MG63 (cell line): ENCODE measurements at regions not wholly inside any gene's neighbourhood (a gene's known extent, or its start where the extent isn't known, plus 50 kb on each side); places are given as distances from the start of the nearest gene placed in this dataset.
A peak's percentile ranks its signal among the peaks of the same experiment; 100 is the strongest.
"Not testable (repeated sequence)": the region's sequence is repeated elsewhere in the genome, so short reads cannot be mapped to it uniquely, and the experiment has no call there.

Source experiments
- DNase-seq: peaks from one replicate; pipeline ENCODE4 v3.0.0-alpha.2; 2020
- H3K27me3 ChIP-seq: fragments of 250-450 bp; sonication (Bioruptor Pico); 2 replicates; pipeline ENCODE4 v1.5.1; 2020; ENCODE audit warnings: mild to moderate bottlenecking, moderate library complexity
- H3K36me3 ChIP-seq: fragments of 250-450 bp; sonication (Bioruptor Pico); 2 replicates; pipeline ENCODE4 v1.5.1; 2020; ENCODE audit warnings: mild to moderate bottlenecking, moderate library complexity
- H3K4me3 ChIP-seq: fragments of 250-450 bp; sonication (Bioruptor Pico); 2 replicates; pipeline ENCODE4 v1.5.1; 2020; ENCODE audit warnings: mild to moderate bottlenecking, moderate library complexity
- H3K9me3 ChIP-seq: fragments of 250-450 bp; sonication (Bioruptor Pico); 2 replicates; pipeline ENCODE4 v1.5.1; 2020; ENCODE audit warnings: mild to moderate bottlenecking, moderate library complexity

- Histone ChIP-seq H3K36me3 (no peaks in the 10 kb centered on the region), H3K9me3 (no peaks in the 10 kb centered on the region), H3K27me3 (no peaks in the 10 kb centered on the region), H3K4me3 (no peak overlapping the region)
- DNase-seq = no peak
These were observed 355.4 kb upstream of the CTSO start for GRCh38 chr4:156309031-156309430.

GRCh38 chr4:156303708-156304107 lies 350.0 kb upstream of the CTSO start:
- Histone ChIP-seq H3K9me3 (no peaks in the 10 kb centered on the region), H3K27me3 (no peaks in the 10 kb centered on the region), H3K36me3 (no peaks in the 10 kb centered on the region), H3K4me3 (no peak overlapping the region)
- no peak for DNase-seq

- no peak overlapping the region for H3K4me3 ChIP-seq
- H3K27me3 ChIP-seq = no peaks in the 10 kb centered on the region
- H3K9me3 ChIP-seq = no peaks in the 10 kb centered on the region
- DNase-seq = peak; percentile 79
- H3K36me3 ChIP-seq = no peaks in the 10 kb centered on the region
These were observed 344.6 kb upstream of the CTSO start for GRCh38 chr4:156298230-156298629.

- Histone ChIP-seq H3K36me3 (no peaks in the 10 kb centered on the region), H3K4me3 (no peak overlapping the region), H3K27me3 (no peaks in the 10 kb centered on the region), H3K9me3 (no peaks in the 10 kb centered on the region)
- no peak for DNase-seq
These were observed 342.1 kb upstream of the CTSO start for GRCh38 chr4:156295676-156296195.

- Histone ChIP-seq H3K9me3 (no peaks in the 10 kb centered on the region), H3K4me3 (no peak overlapping the region), H3K36me3 (no peaks in the 10 kb centered on the region), H3K27me3 (no peaks in the 10 kb centered on the region)
- no peak for DNase-seq
These were observed 340.9 kb upstream of the CTSO start for GRCh38 chr4:156294577-156294976.

- H3K4me3 ChIP-seq = no peak overlapping the region
- no peaks in the 10 kb centered on the region for H3K9me3 ChIP-seq
- H3K36me3 ChIP-seq = no peaks in the 10 kb centered on the region
- no peak for DNase-seq
- no peaks in the 10 kb centered on the region for H3K27me3 ChIP-seq
These were observed 340.1 kb upstream of the CTSO start for GRCh38 chr4:156293657-156294297.

GRCh38 chr4:156291317-156291716 lies 337.7 kb upstream of the CTSO start:
- Histone ChIP-seq H3K27me3 (no peaks in the 10 kb centered on the region), H3K9me3 (no peaks in the 10 kb centered on the region), H3K36me3 (no peaks in the 10 kb centered on the region), H3K4me3 (no peak overlapping the region)
- DNase-seq = peak; percentile 48

GRCh38 chr4:156290811-156291210 lies 337.1 kb upstream of the CTSO start:
- no peaks in the 10 kb centered on the region for H3K9me3 ChIP-seq
- no peaks in the 10 kb centered on the region for H3K27me3 ChIP-seq
- H3K36me3 ChIP-seq = no peaks in the 10 kb centered on the region
- no peak for DNase-seq
- H3K4me3 ChIP-seq = no peak overlapping the region

- DNase-seq, H3K4me3 ChIP-seq, H3K36me3 ChIP-seq, H3K9me3 ChIP-seq, H3K27me3 ChIP-seq: not testable (repeated sequence)
These were observed 336.4 kb upstream of the CTSO start for GRCh38 chr4:156290026-156290425.

- H3K9me3 ChIP-seq = no peaks in the 10 kb centered on the region
- no peaks in the 10 kb centered on the region for H3K27me3 ChIP-seq
- H3K36me3 ChIP-seq = no peaks in the 10 kb centered on the region
- H3K4me3 ChIP-seq = no peak overlapping the region
- no peak for DNase-seq
These were observed 327.0 kb upstream of the CTSO start for GRCh38 chr4:156280686-156281085.

GRCh38 chr4:156265407-156265806 lies 311.7 kb upstream of the CTSO start:
- H3K36me3 ChIP-seq = no peaks in the 10 kb centered on the region
- no peaks in the 10 kb centered on the region for H3K27me3 ChIP-seq
- H3K4me3 ChIP-seq = no peak overlapping the region
- no peaks in the 10 kb centered on the region for H3K9me3 ChIP-seq
- no peak for DNase-seq

GRCh38 chr4:156261230-156261629 lies 307.6 kb upstream of the CTSO start:
- DNase-seq = no peak
- Histone ChIP-seq H3K4me3 (no peak overlapping the region), H3K9me3 (no peaks in the 10 kb centered on the region), H3K27me3 (no peaks in the 10 kb centered on the region), H3K36me3 (no peaks in the 10 kb centered on the region)

- no peak overlapping the region for H3K4me3 ChIP-seq
- no peaks in the 10 kb centered on the region for H3K9me3 ChIP-seq
- no peaks in the 10 kb centered on the region for H3K27me3 ChIP-seq
- H3K36me3 ChIP-seq = no peaks in the 10 kb centered on the region
- no peak for DNase-seq
These were observed 301.8 kb upstream of the CTSO start for GRCh38 chr4:156255230-156256007.

- H3K36me3 ChIP-seq = no peaks in the 10 kb centered on the region
- no peaks in the 10 kb centered on the region for H3K9me3 ChIP-seq
- H3K27me3 ChIP-seq = no peaks in the 10 kb centered on the region
- H3K4me3 ChIP-seq = no peak overlapping the region
- peak; percentile 19 for DNase-seq
These were observed 298.8 kb upstream of the CTSO start for GRCh38 chr4:156252358-156252921.

- no peak for DNase-seq
These were observed 297.9 kb upstream of the CTSO start for GRCh38 chr4:156251373-156252065.

GRCh38 chr4:156248917-156249316 lies 295.3 kb upstream of the CTSO start:
- DNase-seq = no peak
- Histone ChIP-seq H3K27me3 (no peaks in the 10 kb centered on the region), H3K4me3 (no peak overlapping the region), H3K9me3 (no peaks in the 10 kb centered on the region), H3K36me3 (no peaks in the 10 kb centered on the region)

More at GRCh38 chr4:156251373-156252065, 297.9 kb upstream of the CTSO start:
- Histone ChIP-seq H3K27me3 (no peaks in the 10 kb centered on the region), H3K36me3 (no peaks in the 10 kb centered on the region), H3K4me3 (no peak overlapping the region), H3K9me3 (no peaks in the 10 kb centered on the region)

- no peak for DNase-seq
- H3K27me3 ChIP-seq = no peaks in the 10 kb centered on the region
- no peak overlapping the region for H3K4me3 ChIP-seq
- H3K36me3 ChIP-seq = no peaks in the 10 kb centered on the region
- H3K9me3 ChIP-seq = no peaks in the 10 kb centered on the region
These were observed 293.8 kb upstream of the CTSO start for GRCh38 chr4:156247470-156247869.
